ENCODE measurements at regions not wholly inside any gene's neighbourhood (a gene's known extent, or its start where the extent isn't known, plus 50 kb on each side); places are given as distances from the start of the nearest gene placed in this dataset.

DNA sequence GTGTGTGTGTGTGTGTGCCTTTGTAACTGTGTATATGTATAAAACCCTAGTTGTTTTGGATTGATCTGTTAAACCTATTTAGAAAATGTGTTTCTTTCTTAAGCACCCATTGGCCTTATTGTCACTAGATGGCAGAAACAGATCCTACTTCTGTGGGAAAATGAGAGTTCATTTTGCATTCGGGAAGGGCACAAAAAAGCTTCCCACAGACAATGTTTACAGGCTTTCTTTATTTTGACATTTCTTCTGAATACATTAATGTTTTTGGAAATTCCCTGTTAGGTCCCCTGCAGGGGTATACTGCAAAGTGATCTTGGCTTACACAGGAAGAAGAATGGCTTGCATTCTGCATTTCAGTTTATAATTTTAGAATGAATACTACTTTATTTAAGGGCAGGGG is 481.8 kb upstream of the ARRDC3 start:
- TF ChIP-seq, protein P1, sequence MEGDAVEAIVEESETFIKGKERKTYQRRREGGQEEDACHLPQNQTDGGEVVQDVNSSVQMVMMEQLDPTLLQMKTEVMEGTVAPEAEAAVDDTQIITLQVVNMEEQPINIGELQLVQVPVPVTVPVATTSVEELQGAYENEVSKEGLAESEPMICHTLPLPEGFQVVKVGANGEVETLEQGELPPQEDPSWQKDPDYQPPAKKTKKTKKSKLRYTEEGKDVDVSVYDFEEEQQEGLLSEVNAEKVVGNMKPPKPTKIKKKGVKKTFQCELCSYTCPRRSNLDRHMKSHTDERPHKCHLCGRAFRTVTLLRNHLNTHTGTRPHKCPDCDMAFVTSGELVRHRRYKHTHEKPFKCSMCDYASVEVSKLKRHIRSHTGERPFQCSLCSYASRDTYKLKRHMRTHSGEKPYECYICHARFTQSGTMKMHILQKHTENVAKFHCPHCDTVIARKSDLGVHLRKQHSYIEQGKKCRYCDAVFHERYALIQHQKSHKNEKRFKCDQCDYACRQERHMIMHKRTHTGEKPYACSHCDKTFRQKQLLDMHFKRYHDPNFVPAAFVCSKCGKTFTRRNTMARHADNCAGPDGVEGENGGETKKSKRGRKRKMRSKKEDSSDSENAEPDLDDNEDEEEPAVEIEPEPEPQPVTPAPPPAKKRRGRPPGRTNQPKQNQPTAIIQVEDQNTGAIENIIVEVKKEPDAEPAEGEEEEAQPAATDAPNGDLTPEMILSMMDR (IDR thresholded peaks at IDR 0.05; ENCODE audit: low read length): no peak
- TF ChIP-seq EZH2 (IDR thresholded peaks at IDR 0.05; ENCODE audit: borderline replicate concordance, low read length): no peak

Data from OCI-LY1 (cell line).